Upper lobe of left lung (tissue), 6 donors: ENCODE measurements at regions not wholly inside any gene's neighbourhood (a gene's known extent, or its start where the extent isn't known, plus 50 kb on each side); places are given as distances from the start of the nearest gene placed in this dataset.

Experiments used
- ATAC-seq, 2 donors: fragments of 200-7000 bp; cut with Tn5 transposase; one replicate each; pipeline ENCODE4 v1.9.1; 2022; ENCODE audit warnings: mild to moderate bottlenecking in 2 of 2, moderate library complexity in 2 of 2; ENCODE audit not compliant: low FRiP score in 2 of 2
- DNase-seq, 2 donors: peaks; one replicate each; pipeline ENCODE4 v3.0.0-alpha.2; 2019 to 2020
- H3K27ac ChIP-seq, 4 donors: fragments of 200-600 bp; sonication (generic); one replicate each; pipeline ENCODE4 v1.5.1; 2016 to 2019
- H3K27me3 ChIP-seq, 4 donors: fragments of 200-600 bp; sonication (generic); one replicate each; pipeline ENCODE4 v1.5.1; 2017 to 2019
- H3K36me3 ChIP-seq, 4 donors: fragments of 200-600 bp; sonication (generic); one replicate each; pipeline ENCODE4 v1.5.1; 2016 to 2019
- H3K4me1 ChIP-seq, 4 donors: fragments of 200-600 bp; sonication (generic); one replicate each; pipeline ENCODE4 v1.5.1; 2018 to 2019
- H3K4me3 ChIP-seq, 4 donors: fragments of 200-600 bp; sonication (generic); one replicate each; pipeline ENCODE4 v1.5.1; 2017 to 2019; ENCODE audit warnings: mild to moderate bottlenecking in 2 of 4, moderate library complexity in 1 of 4
- H3K9me3 ChIP-seq, 4 donors: fragments of 200-600 bp; sonication (generic); one replicate each; pipeline ENCODE4 v1.5.1; 2018 to 2019
- EP300 ChIP-seq, 4 donors: sonication (generic); formaldehyde crosslinking; IDR thresholded peaks; one replicate each; pipeline ENCODE4 v1.5.1; 2017; ENCODE audit warnings: antibody characterized with exemption in 4 of 4, control low read depth in 2 of 4
- POLR2A ChIP-seq, 4 donors: fragments of 450-650 bp; IDR thresholded peaks; one replicate each; pipeline ENCODE4 v1.5.1; 2016 to 2017; ENCODE audit warnings: antibody characterized with exemption in 4 of 4, mild to moderate bottlenecking in 2 of 4
- POLR2AphosphoS5 ChIP-seq, 2 donors: sonication (generic); formaldehyde crosslinking; IDR thresholded peaks; one replicate each; pipeline ENCODE4 v1.5.1; 2017; ENCODE audit warnings: antibody characterized with exemption in 2 of 2
- WGBS, 2 donors: methylation state at CpG; one replicate each; pipeline ENCODE4 v1.1.5; 2017 to 2018; 5-methylcytosine and 5-hydroxymethylcytosine counted together
- TF ChIP-seq, protein P1 (sequence below), 6 experiments: fragments of 450-650 bp in 4 of 6; fragments of 200-600 bp in 2 of 6; sonication (generic) in 2 of 6; IDR thresholded peaks; one replicate each; pipeline ENCODE4 v1.5.1; 2016 to 2019; ENCODE audit warnings: antibody characterized with exemption in 6 of 6
- donor health status: DM: no; HTN: no; CAD: no; lungs with moderate emphysema.
- donor health status: DM: no; HTN: yes; CAD: no; lungs with severe emphysema.

DNA sequence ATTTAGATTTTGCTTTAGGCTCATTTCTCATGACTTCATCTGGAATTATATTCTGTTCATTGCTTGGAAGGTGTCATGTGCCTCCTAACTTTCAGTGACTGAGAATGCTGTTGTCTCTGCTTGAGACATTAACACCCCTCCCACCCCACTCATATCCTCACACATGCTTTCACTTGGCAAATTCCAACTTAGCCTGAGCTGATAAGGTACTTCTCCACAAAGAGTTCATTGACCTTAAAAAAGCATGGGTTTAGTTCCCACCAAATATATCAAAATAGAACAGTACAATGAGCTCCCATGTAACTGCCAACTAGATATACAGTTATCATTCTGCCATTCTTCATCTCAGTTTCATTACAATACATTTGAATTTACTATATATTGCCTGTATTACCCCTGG, 576.5 kb upstream of the ADGRL2 start:
- no peaks in the 10 kb centered on the region for H3K9me3 ChIP-seq
- ATAC-seq (no peak), DNase-seq (no peak)
- H3K36me3 ChIP-seq, result no peaks in the 10 kb centered on the region
- H3K4me3 ChIP-seq, result no peak overlapping the region
- no peak overlapping the region for H3K27ac ChIP-seq
- no peaks in the 10 kb centered on the region for H3K27me3 ChIP-seq
- TF ChIP-seq POLR2A (IDR thresholded peaks at IDR 0.05), result no peak
- TF ChIP-seq POLR2AphosphoS5 (IDR thresholded peaks at IDR 0.05), result no peak
- TF ChIP-seq, protein P1, sequence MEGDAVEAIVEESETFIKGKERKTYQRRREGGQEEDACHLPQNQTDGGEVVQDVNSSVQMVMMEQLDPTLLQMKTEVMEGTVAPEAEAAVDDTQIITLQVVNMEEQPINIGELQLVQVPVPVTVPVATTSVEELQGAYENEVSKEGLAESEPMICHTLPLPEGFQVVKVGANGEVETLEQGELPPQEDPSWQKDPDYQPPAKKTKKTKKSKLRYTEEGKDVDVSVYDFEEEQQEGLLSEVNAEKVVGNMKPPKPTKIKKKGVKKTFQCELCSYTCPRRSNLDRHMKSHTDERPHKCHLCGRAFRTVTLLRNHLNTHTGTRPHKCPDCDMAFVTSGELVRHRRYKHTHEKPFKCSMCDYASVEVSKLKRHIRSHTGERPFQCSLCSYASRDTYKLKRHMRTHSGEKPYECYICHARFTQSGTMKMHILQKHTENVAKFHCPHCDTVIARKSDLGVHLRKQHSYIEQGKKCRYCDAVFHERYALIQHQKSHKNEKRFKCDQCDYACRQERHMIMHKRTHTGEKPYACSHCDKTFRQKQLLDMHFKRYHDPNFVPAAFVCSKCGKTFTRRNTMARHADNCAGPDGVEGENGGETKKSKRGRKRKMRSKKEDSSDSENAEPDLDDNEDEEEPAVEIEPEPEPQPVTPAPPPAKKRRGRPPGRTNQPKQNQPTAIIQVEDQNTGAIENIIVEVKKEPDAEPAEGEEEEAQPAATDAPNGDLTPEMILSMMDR (IDR thresholded peaks at IDR 0.05), result no peak
- TF ChIP-seq EP300 (IDR thresholded peaks at IDR 0.05), result no peak
- no peaks in the 10 kb centered on the region for H3K4me1 ChIP-seq

DNA sequence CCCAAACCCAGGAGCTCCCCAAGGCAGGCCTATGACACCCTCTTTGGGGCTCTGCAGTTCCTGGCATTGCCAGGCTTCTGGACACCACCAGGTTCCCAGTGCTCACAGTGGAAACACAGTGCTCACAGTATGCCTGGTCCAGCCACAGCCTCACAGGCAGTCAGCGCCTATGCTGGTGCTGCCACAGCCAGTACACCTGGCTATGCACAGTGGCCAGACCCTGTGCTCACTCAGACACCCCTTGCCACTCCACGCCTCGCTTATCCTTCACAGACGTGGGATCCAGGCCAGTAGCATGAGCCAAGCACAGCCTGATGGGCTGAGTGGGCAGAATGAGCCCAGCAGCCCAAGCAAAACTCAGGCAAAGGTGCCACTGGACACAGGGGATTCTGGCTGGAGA, 579.2 kb upstream of the ADGRL2 start:
- TF ChIP-seq POLR2AphosphoS5 (IDR thresholded peaks at IDR 0.05) (no peak), POLR2A (IDR thresholded peaks at IDR 0.05) (no peak)
- H3K4me3 ChIP-seq, result no peak overlapping the region
- no peaks in the 10 kb centered on the region for H3K27me3 ChIP-seq
- DNase-seq (peak in 1 of 2 donors; percentile 8), ATAC-seq (no peak)
- WGBS, 2 donors, result 89 to 93% methylated on average over 4 of the region's 4 CpGs
- no peaks in the 10 kb centered on the region for H3K9me3 ChIP-seq
- no peaks in the 10 kb centered on the region for H3K36me3 ChIP-seq
- H3K4me1 ChIP-seq, result no peaks in the 10 kb centered on the region
- H3K27ac ChIP-seq, result no peak overlapping the region

DNA sequence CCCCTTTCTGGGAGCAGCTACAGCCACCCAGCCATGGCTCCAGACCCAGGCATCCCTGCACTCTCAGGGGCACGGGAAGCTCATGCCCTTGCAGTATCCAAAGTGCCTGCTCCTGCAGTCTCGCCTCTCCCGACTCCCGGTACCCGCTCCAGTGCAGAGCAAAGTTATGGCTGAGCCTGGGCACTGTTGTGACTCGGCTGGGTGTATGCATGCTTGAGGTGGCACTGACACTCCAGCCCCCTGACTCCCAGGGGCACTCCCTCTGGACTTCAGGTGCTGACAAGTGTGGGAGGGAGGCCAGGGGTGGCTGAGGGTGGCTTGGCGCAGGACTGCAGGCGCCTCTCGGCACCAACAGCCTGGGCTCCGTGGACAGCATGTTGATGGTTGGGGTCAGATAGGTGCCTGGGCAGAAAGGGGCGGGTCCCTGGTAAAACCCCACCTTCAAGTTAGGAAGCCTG, 580.1 kb upstream of the ADGRL2 start:
- H3K27me3 ChIP-seq, result no peaks in the 10 kb centered on the region
- no peaks in the 10 kb centered on the region for H3K36me3 ChIP-seq
- 96 to 99% methylated on average over 4 to 6 of the region's 11 CpGs for WGBS, 2 donors
- ATAC-seq (peak in 1 of 2 donors; percentile 51), DNase-seq (peak in 1 of 2 donors; percentile 27)
- no peaks in the 10 kb centered on the region for H3K4me1 ChIP-seq
- TF ChIP-seq, protein P1 (IDR thresholded peaks at IDR 0.05), result no peak
- TF ChIP-seq POLR2AphosphoS5 (IDR thresholded peaks at IDR 0.05) (no peak), EP300 (IDR thresholded peaks at IDR 0.05) (no peak), POLR2A (IDR thresholded peaks at IDR 0.05) (no peak)
- H3K9me3 ChIP-seq, result no peaks in the 10 kb centered on the region
- H3K27ac ChIP-seq, result no peak overlapping the region
- no peak overlapping the region for H3K4me3 ChIP-seq

DNA sequence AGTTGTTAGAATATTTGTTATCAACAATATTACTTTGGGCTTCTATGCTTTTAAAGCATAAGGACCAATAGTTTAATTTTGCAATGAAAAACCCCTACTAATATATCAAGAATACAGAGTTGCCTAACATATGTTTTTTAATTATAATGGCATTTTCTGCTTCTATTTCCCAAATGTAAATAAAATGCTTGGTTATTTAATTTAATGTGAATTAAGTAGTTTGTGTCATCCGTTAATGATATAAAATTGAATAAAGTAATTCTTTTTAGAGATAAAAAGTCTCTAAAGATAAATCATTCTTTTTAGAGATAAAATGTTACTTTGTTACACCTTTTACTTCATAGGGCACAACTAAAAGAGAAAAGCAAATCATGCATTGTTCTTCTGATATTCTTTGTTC, 583.7 kb upstream of the ADGRL2 start:
- no peak overlapping the region for H3K27ac ChIP-seq
- no peaks in the 10 kb centered on the region for H3K9me3 ChIP-seq
- 92 to 97% methylated on average over 1 of the region's 1 CpG for WGBS, 2 donors
- H3K4me3 ChIP-seq, result no peak overlapping the region
- no peaks in the 10 kb centered on the region for H3K27me3 ChIP-seq
- H3K36me3 ChIP-seq, result no peaks in the 10 kb centered on the region
- TF ChIP-seq, protein P1 (IDR thresholded peaks at IDR 0.05), result no peak
- TF ChIP-seq EP300 (IDR thresholded peaks at IDR 0.05), result no peak
- TF ChIP-seq POLR2A (IDR thresholded peaks at IDR 0.05), result no peak
- TF ChIP-seq POLR2AphosphoS5 (IDR thresholded peaks at IDR 0.05), result no peak
- H3K4me1 ChIP-seq, result no peaks in the 10 kb centered on the region
- DNase-seq (no peak), ATAC-seq (no peak)

DNA sequence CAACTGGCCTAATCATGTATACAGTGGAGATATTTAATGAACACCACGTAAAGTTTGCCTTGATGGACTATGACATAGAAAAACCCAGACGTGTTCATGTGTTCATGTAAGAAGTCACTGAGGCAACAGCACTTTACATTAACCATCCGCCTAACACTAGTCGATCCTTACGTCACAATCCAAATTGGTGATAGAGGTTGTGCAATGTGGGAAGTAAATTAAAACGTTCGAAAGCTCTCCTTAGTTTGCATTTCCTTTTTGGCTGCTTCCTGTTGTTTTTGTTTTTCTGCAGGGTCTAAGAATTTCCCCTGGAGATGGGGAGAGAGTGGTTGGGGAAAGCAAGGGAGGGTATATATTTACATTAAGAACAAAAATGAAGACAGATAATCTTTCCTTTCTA, 587.5 kb upstream of the ADGRL2 start:
- WGBS, 2 donors, result 50 to 54% methylated on average over 7 of the region's 7 CpGs
- DNase-seq, result no peak

More for the DNA sequence above, 587.5 kb upstream of the ADGRL2 start:
- Histone ChIP-seq H3K27ac (no peak overlapping the region), H3K9me3 (no peaks in the 10 kb centered on the region), H3K4me1 (no peaks in the 10 kb centered on the region), H3K36me3 (no peaks in the 10 kb centered on the region), H3K4me3 (no peak overlapping the region), H3K27me3 (no peaks in the 10 kb centered on the region)
- TF ChIP-seq POLR2AphosphoS5 (IDR thresholded peaks at IDR 0.05) (no peak), EP300 (IDR thresholded peaks at IDR 0.05) (no peak), POLR2A (IDR thresholded peaks at IDR 0.05) (no peak)
- TF ChIP-seq, protein P1 (IDR thresholded peaks at IDR 0.05), result no peak
- ATAC-seq, result no peak
